Common myeloid progenitor, CD34-positive (primary cell): ENCODE measurements at regions not wholly inside any gene's neighbourhood (a gene's known extent, or its start where the extent isn't known, plus 50 kb on each side); places are given as distances from the start of the nearest gene placed in this dataset.

ENCODE experiments used
- CTCF ChIA-PET: fragments of 350-600 bp; sonication (Branson Sonifier 250); formaldehyde crosslinking; loops from one replicate; lab custom pipeline; 2021; ENCODE audit warnings: antibody characterized with exemption; lab: Charles Lee
- POLR2A ChIA-PET: fragments of 350-600 bp; sonication (Branson Sonifier 250); formaldehyde crosslinking; loops from one replicate; lab custom pipeline; 2021; ENCODE audit warnings: antibody characterized with exemption; lab: Charles Lee
- DNase-seq, 3 donors: peaks; one replicate each; pipeline versions ENCODE4 v3.0.0 to v3.0.0-alpha.2; 2013
- H3K27ac ChIP-seq, 2 experiments: 1 replicate in 1 of 2; 2 replicates in 1 of 2; pipeline ENCODE4 v1.7.0; 2013; ENCODE audit warnings: inconsistent platforms in 2 of 2, low read length in 2 of 2, mild to moderate bottlenecking in 2 of 2, low read depth in 1 of 2, moderate library complexity in 1 of 2; ENCODE audit not compliant: severe bottlenecking in 2 of 2, insufficient read depth in 1 of 2, poor library complexity in 1 of 2
- H3K27me3 ChIP-seq, 5 experiments: replicated peaks in 2 of 5; 1 replicate in 3 of 5; 2 replicates in 2 of 5; pipeline versions ENCODE4 v1.6.1 to v1.7.0; 2013; ENCODE audit warnings: low read length in 4 of 5, mild to moderate bottlenecking in 2 of 5, moderate library complexity in 2 of 5, inconsistent platforms in 1 of 5; ENCODE audit not compliant: insufficient read depth in 5 of 5, control insufficient read depth in 4 of 5
- H3K36me3 ChIP-seq, 4 experiments: 1 replicate in 2 of 4; 2 replicates in 2 of 4; pipeline versions ENCODE4 v1.6.1 to v1.7.0; 2013; ENCODE audit warnings: low read length in 3 of 4, control low read depth in 1 of 4, mild to moderate bottlenecking in 1 of 4; ENCODE audit not compliant: control insufficient read depth in 4 of 4, insufficient read depth in 4 of 4
- H3K4me1 ChIP-seq, 4 experiments: 1 replicate in 3 of 4; 2 replicates in 1 of 4; pipeline versions ENCODE4 v1.6.1 to v1.7.1; 2013; ENCODE audit warnings: low read length in 3 of 4, mild to moderate bottlenecking in 3 of 4, control low read depth in 1 of 4, inconsistent platforms in 1 of 4, moderate library complexity in 1 of 4; ENCODE audit not compliant: control insufficient read depth in 4 of 4, insufficient read depth in 4 of 4; ENCODE audit errors: control extremely low read depth in 1 of 4
- H3K4me3 ChIP-seq, 7 experiments: 1 replicate in 4 of 7; 2 replicates in 3 of 7; pipeline versions ENCODE4 v1.5.1 to v1.7.0; 2013; ENCODE audit warnings: mild to moderate bottlenecking in 7 of 7, low read length in 6 of 7, moderate library complexity in 6 of 7, inconsistent platforms in 2 of 7, low read depth in 2 of 7, control low read depth in 1 of 7; ENCODE audit not compliant: insufficient read depth in 4 of 7, control insufficient read depth in 1 of 7; ENCODE audit errors: extremely low read depth in 1 of 7
- H3K9me3 ChIP-seq, 5 experiments: 1 replicate in 4 of 5; 2 replicates in 1 of 5; pipeline versions ENCODE4 v1.6.1 to v1.7.1; 2013; ENCODE audit warnings: low read length in 4 of 5, mild to moderate bottlenecking in 2 of 5, inconsistent platforms in 1 of 5, low read depth in 1 of 5, moderate library complexity in 1 of 5; ENCODE audit not compliant: control insufficient read depth in 4 of 5, insufficient read depth in 2 of 5; ENCODE audit errors: control extremely low read depth in 1 of 5
- WGBS: methylation state at CpG from one replicate; pipeline ENCODE4 v1.1.5; 2013; ENCODE audit not compliant: insufficient coverage; 5-methylcytosine and 5-hydroxymethylcytosine counted together

DNA sequence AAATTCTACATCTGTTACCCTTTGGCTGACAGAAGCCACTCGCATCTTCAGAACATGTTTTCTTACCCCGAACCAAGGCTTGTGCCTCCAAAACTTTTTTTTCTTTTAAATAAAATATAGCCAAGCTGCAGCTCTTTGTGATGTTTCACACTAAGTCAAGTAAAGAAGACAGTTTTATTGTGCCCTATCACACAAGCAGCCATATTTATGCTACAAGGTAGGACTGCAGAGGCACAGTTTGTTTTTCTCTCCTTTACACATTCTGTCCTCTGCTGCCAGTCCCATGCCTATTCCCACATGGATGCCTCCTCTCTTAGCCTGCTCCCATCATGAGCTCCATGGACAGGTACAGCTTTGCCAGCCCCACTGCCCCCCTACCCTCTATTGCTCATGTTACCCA lies 219.6 kb upstream of the THUMPD2 start:
- no peak for DNase-seq
- ChIA-PET CTCF (interaction anchor here (1.1 kb wide), 1 partner anchor 79 kb away, joined by 3 read pairs; no protein-coding TSS in a partner anchor), POLR2A (no interaction called here)
- 83% methylated on average over 1 of the region's 2 CpGs for WGBS
- peaks cover 0 to 1% (median 0%) of the 10 kb centered on the region in 5 experiments for H3K27me3 ChIP-seq
- no peak overlapping the region for H3K27ac ChIP-seq
- no peaks in the 10 kb centered on the region for H3K9me3 ChIP-seq
- H3K36me3 ChIP-seq = no peaks in the 10 kb centered on the region
- H3K4me1 ChIP-seq = no peaks in the 10 kb centered on the region
- no peak overlapping the region for H3K4me3 ChIP-seq

GRCh38 chr2:39996653-39997080 lies 217.6 kb upstream of the THUMPD2 start:
- CTCF ChIA-PET = no interaction called here
- H3K4me1 ChIP-seq = no peaks in the 10 kb centered on the region
- peak in 2 of 3 donors; percentile 5 to 7 for DNase-seq
- H3K4me3 ChIP-seq = no peak overlapping the region
- no peaks in the 10 kb centered on the region for H3K9me3 ChIP-seq
- H3K36me3 ChIP-seq = no peaks in the 10 kb centered on the region
- no peak overlapping the region for H3K27ac ChIP-seq
- H3K27me3 ChIP-seq = peaks cover 0 to 1% (median 0%) of the 10 kb centered on the region in 5 experiments
- POLR2A ChIA-PET = no interaction called here
- 100% methylated on average over 1 of the region's 1 CpG for WGBS

DNA sequence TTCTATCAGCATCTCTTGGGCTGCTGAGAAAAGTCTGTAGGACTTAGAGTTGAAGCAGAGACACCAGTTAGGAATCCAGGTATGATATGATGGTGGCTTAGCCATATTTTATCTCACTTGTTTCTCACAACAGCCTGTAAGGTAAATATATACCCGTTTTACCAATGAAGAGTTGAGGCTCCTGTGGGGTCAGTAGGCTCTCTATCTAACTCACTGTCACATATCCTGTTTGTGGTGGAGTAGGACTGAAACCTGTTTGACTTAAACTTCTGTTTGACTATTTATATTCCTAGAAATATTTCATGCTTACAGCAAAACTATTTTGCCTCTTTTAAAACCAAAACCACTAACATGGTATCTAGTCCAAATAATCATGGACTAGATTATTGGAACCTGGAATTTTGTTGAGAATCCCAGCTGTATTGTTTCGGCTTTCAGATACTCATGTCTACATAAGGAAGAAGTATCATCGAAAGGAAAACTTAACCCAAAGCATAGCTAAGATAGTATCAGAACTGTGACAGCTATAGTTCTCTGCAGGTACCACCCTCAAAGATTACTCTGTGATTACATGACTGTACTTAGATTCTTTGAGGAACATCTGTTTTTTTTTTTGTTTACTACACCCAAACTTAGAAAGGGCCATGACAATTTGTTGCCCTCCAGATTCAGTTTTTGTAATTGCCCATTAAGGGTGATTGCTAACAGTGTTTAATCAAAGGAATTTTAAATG lies 216.1 kb upstream of the THUMPD2 start:
- 100% methylated on average over 2 of the region's 3 CpGs for WGBS
- Histone ChIP-seq H3K4me3 (no peak overlapping the region), H3K4me1 (no peaks in the 10 kb centered on the region), H3K9me3 (no peaks in the 10 kb centered on the region), H3K27me3 (peaks cover 0 to 1% (median 0%) of the 10 kb centered on the region in 5 experiments), H3K36me3 (no peaks in the 10 kb centered on the region), H3K27ac (no peak overlapping the region)
- ChIA-PET CTCF (no interaction called here), POLR2A (no interaction called here)
- no peak for DNase-seq

- CTCF ChIA-PET = no interaction called here
- no peak for DNase-seq
- no peak overlapping the region for H3K27ac ChIP-seq
- no peaks in the 10 kb centered on the region for H3K36me3 ChIP-seq
- no peaks in the 10 kb centered on the region for H3K4me1 ChIP-seq
- no peaks in the 10 kb centered on the region for H3K9me3 ChIP-seq
- H3K4me3 ChIP-seq = no peak overlapping the region
- POLR2A ChIA-PET = no interaction called here
- no peaks in the 10 kb centered on the region for H3K27me3 ChIP-seq
These were observed 215.1 kb upstream of the THUMPD2 start for GRCh38 chr2:39994151-39994550.

- no peaks in the 10 kb centered on the region for H3K27me3 ChIP-seq
- H3K4me1 ChIP-seq = no peaks in the 10 kb centered on the region
- ChIA-PET CTCF (no interaction called here), POLR2A (no interaction called here)
- WGBS = no CpG with 5 or more reads among the region's 2 CpGs
- H3K27ac ChIP-seq = no peak overlapping the region
- H3K4me3 ChIP-seq = no peak overlapping the region
- no peaks in the 10 kb centered on the region for H3K36me3 ChIP-seq
- no peak for DNase-seq
- H3K9me3 ChIP-seq = no peaks in the 10 kb centered on the region
These were observed 212.2 kb upstream of the THUMPD2 start for GRCh38 chr2:39991298-39991697.

DNA sequence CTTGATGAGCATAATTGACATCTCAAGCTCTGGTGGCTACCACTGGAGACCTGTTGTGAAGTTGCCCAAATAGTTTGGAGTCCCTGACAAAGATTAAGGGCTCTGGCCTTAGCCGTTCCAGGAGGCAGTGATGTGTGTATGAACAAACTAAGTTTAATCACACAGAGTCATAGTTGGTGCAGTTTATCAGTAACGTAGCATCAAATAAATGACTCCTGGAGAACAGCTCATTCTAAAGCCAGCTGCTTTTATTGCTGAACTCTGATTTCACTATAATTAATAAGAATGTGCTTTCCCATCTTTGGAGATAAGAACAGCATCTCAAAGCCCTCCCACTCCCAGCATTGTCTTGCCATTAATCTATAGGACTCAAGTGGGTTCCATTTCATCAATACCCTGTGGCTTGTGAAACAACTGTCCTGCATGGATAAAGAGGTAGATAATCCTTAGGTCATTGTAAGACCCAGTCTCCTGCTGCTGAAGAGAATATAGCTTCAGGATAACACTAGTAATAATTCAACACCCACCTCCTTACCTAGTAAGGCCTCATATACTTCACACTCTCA lies 211.4 kb upstream of the THUMPD2 start:
- DNase-seq = no peak
- Histone ChIP-seq H3K4me1 (no peaks in the 10 kb centered on the region), H3K4me3 (no peak overlapping the region), H3K36me3 (no peaks in the 10 kb centered on the region), H3K9me3 (no peaks in the 10 kb centered on the region), H3K27me3 (no peaks in the 10 kb centered on the region), H3K27ac (no peak overlapping the region)
- ChIA-PET CTCF (no interaction called here), POLR2A (no interaction called here)
- WGBS = 100% methylated on average over 2 of the region's 2 CpGs

DNA sequence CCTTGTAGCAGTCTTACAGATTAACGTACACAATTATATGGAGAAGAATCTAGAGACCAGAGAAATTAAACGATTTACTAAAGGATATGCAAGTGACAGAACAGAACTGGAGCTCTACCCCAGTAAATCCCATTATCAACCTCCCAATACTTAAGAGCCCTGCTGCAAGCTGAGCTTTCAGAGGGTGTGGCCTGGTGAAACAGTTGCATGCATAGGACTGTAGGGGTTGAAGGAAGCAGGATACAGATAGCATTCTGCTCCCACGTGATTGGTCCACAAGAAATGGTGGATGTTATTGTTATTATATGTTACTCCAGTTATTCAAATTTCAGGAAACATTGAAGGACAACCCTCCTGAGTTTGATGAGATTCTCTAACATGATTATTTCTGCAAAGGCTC lies 210.8 kb upstream of the THUMPD2 start:
- Histone ChIP-seq H3K36me3 (no peaks in the 10 kb centered on the region), H3K4me1 (no peaks in the 10 kb centered on the region), H3K27me3 (no peaks in the 10 kb centered on the region), H3K4me3 (no peak overlapping the region), H3K27ac (no peak overlapping the region), H3K9me3 (no peaks in the 10 kb centered on the region)
- CTCF ChIA-PET = no interaction called here
- no CpG with 5 or more reads among the region's 3 CpGs for WGBS
- no peak for DNase-seq
- POLR2A ChIA-PET = no interaction called here
